HG02840 (cell line): ENCODE measurements at regions not wholly inside any gene's neighbourhood (a gene's known extent, or its start where the extent isn't known, plus 50 kb on each side); places are given as distances from the start of the nearest gene placed in this dataset.
"Not testable (repeated sequence)": the region's sequence is repeated elsewhere in the genome, so short reads cannot be mapped to it uniquely, and the experiment has no call there.

Experiments used
- ATAC-seq: cut with Tn5 transposase; IDR thresholded peaks from one replicate; pipeline ENCODE4 v1.9.1; 2021; ENCODE audit warnings: mild to moderate bottlenecking, moderate library complexity, moderate number of reproducible peaks; ENCODE audit not compliant: unreplicated experiment, low FRiP score

DNA sequence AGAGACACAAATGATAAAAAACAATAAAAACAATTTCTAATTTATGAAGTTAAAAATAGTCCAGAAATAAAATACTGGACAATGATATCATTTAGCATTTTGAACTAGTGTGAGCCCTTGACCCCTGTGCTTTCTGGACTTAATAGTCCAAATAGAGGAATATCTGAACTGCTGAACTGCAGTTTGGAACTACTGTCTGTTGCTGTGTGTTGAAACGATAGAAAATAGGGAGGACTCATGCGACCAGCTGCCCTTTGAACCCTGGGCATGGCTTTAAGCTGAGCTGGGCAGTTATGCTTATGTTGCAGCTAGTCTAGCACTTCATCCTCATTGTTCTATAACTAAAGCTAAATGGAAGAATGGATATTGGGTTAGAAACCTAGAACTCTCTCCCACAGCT, 99.5 kb downstream of the FMR1NB start:
- ATAC-seq = no peak

- ATAC-seq = no peak
Measured at GRCh38 chrX:148084611-148085010, 103.5 kb downstream of the FMR1NB start.

- no peak for ATAC-seq
Measured at GRCh38 chrX:148120151-148120550, 139.0 kb downstream of the FMR1NB start.

- ATAC-seq = no peak
Measured at GRCh38 chrX:148120999-148121623, 140.0 kb downstream of the FMR1NB start.

- not testable (repeated sequence) for ATAC-seq
Measured at GRCh38 chrX:148128872-148129505, 147.9 kb downstream of the FMR1NB start.

GRCh38 chrX:148133105-148133725, 152.1 kb downstream of the FMR1NB start:
- ATAC-seq = no peak

- no peak for ATAC-seq
Measured at GRCh38 chrX:148134578-148134977, 153.4 kb downstream of the FMR1NB start.

- ATAC-seq = no peak
Measured at GRCh38 chrX:148135738-148136137, 154.6 kb downstream of the FMR1NB start.

GRCh38 chrX:148146121-148146520, 165.0 kb downstream of the FMR1NB start:
- ATAC-seq = no peak

- no peak for ATAC-seq
Measured at GRCh38 chrX:148156986-148157385, 175.8 kb downstream of the FMR1NB start.

DNA sequence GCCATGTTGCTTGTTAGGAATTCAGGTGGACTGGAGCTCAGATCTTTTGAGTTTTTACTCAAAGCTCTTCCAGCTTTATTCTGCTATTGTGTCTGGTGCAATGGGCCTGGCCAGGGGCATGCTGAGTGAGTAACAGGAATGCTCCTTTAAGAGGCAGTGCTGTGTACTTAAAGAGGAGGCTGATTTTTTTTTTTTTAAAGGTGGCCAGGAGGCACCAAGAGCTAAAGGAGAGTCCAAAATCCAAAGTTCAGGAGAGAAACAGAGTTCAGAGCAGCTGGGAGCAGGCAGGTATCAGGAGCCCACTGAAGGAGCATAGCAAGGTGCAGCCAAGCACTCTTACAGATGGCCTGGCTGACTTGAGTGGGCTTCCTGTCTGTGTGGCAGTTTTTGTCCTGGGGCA, 178.7 kb downstream of the FMR1NB start:
- ATAC-seq = no peak

- no peak for ATAC-seq
Measured at GRCh38 chrX:148161701-148162100, 180.6 kb downstream of the FMR1NB start.

DNA sequence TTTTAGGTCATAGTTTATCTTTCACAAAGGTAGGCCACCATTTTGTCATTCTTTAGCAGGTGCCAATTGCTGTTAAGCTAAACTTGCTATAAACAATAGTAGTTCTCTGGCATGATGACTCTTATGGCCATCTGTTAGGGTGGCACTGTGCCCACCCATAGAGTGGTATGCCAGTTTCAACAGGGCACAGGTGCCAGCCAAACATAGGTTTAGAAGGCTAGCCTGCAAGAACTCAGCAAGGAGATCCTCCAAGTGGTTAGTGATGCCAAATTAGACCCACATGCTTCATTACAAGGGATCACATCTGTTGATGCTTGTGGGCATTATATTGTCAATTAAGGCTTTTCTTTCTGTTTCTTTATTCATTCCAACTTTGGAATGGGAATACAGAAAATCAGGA, 204.5 kb downstream of the FMR1NB start:
- no peak for ATAC-seq

- ATAC-seq = no peak
Measured at GRCh38 chrX:148192547-148192946, 211.4 kb downstream of the FMR1NB start.

DNA sequence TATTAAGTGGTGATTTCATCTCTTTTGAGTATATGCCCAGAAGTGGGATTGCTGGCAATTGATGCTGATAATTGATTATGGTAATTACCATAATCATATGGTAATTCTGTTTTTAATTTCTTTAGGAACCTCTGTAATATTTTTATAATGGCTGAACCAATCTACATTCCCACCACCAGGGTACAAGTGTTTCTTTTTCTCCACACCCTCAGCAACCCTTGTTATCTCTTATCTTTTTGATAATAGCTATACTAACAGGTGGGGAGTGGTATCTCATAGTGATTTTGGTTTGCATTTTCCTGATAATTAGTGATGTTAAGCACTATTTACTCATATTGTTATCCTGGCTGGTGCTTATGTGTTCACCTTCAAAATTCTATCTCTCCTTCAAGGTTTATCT, 212.6 kb downstream of the FMR1NB start:
- no peak for ATAC-seq

DNA sequence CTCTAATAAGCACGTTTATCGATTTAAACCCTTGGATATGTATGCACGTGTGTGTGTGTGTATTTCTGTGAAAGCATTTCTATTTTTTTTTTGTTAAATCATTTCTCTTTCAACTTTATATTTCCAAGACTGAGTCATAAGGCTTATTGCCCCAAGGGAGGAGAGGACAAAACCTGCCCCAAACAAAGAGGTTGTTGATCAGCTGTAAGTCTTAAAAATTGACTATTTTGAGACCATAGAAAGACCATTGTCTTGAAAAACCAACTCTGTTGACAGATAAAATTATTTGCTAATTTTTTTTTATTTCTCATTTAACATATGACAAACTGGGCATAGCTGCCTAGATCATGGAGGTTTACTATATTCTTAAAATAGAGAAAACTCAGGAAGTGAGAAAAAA, 222.4 kb downstream of the FMR1NB start:
- no peak for ATAC-seq

- ATAC-seq = no peak
Measured at GRCh38 chrX:148204195-148204594, 223.1 kb downstream of the FMR1NB start.

DNA sequence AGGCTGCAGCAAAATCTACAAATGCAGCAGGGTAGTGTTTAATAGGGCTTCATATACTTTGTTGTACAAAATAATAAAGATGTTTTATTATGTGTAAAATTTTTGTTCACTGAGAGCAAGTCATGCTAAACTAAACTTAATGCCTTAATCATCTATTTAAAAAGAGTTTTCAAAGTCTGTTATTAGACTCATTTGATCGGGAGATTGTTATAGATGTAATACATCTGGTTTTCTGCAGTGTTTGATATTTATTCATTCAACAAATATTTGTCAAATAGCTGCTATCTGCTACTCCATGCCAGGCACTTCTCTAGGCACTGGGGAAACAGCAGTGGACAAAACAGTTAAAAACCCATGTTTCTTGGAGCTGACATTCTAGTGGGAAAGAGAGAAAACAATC, 233.6 kb downstream of the FMR1NB start:
- ATAC-seq = no peak

GRCh38 chrX:148215726-148216125, 234.6 kb downstream of the FMR1NB start:
- no peak for ATAC-seq

GRCh38 chrX:148223361-148223760, 242.2 kb downstream of the FMR1NB start:
- ATAC-seq = no peak

- ATAC-seq = no peak
Measured at GRCh38 chrX:148228521-148228920, 247.4 kb downstream of the FMR1NB start.

- no peak for ATAC-seq
Measured at GRCh38 chrX:148229801-148230303, 248.7 kb downstream of the FMR1NB start.
